Body of pancreas (tissue), 4 donors: ENCODE measurements at regions not wholly inside any gene's neighbourhood (a gene's known extent, or its start where the extent isn't known, plus 50 kb on each side); places are given as distances from the start of the nearest gene placed in this dataset.

Source experiments
- ATAC-seq: fragments of 150-250 bp; one replicate; pipeline ENCODE4 v1.9.1; 2016
- DNase-seq, 4 donors: peaks; one replicate each; pipeline ENCODE4 v3.0.0-alpha.2; 2019
- H3K27ac ChIP-seq, 4 donors: fragments of 200-600 bp; sonication (generic); 1 replicate in 3 of 4; 2 replicates in 1 of 4; pipeline versions ENCODE4 v1.5.1 to v1.6.1; 2016 to 2019; ENCODE audit warnings: mild to moderate bottlenecking in 1 of 4, mixed read lengths in 1 of 4, moderate library complexity in 1 of 4
- H3K27me3 ChIP-seq, 2 donors: fragments of 200-600 bp; sonication (generic); one replicate each; pipeline ENCODE4 v1.6.0; 2016; ENCODE audit warnings: mild to moderate bottlenecking in 1 of 2
- H3K36me3 ChIP-seq, 2 donors: fragments of 200-600 bp; sonication (generic); replicated peaks in 1 of 2; 2 replicates each; pipeline ENCODE4 v1.5.1; 2016; ENCODE audit warnings: low read depth in 2 of 2; ENCODE audit not compliant: insufficient read depth in 1 of 2
- H3K4me1 ChIP-seq: fragments of 200-600 bp; sonication (generic); one replicate; pipeline ENCODE4 v1.6.0; 2016
- H3K4me3 ChIP-seq, 2 donors: fragments of 200-600 bp; sonication (generic); 1 replicate in 1 of 2; 2 replicates in 1 of 2; pipeline ENCODE4 v1.5.1; 2016 to 2019
- H3K9me3 ChIP-seq, 3 donors: fragments of 200-600 bp; sonication (generic); 1 replicate in 2 of 3; 2 replicates in 1 of 3; pipeline ENCODE4 v1.5.1; 2016
- CTCF ChIP-seq, 7 experiments: fragments of 450-650 bp in 4 of 7; fragments of 200-600 bp in 3 of 7; sonication (generic) in 3 of 7; IDR thresholded peaks; one replicate each; pipeline ENCODE4 v1.5.1; 2016 to 2019; ENCODE audit warnings: antibody characterized with exemption in 7 of 7
- POLR2A ChIP-seq, 3 donors: fragments of 450-650 bp; IDR thresholded peaks; one replicate each; pipeline ENCODE4 v1.6.1; 2016; ENCODE audit warnings: antibody characterized with exemption in 3 of 3, mild to moderate bottlenecking in 2 of 3
- WGBS, 2 donors: methylation state at CpG; one replicate each; pipeline ENCODE4 v1.1.5; 2017; 5-methylcytosine and 5-hydroxymethylcytosine counted together
- intact Hi-C: fragments of 100-400 bp; cut with DNase I; formaldehyde crosslinking; loops from one replicate; pipeline ENCODE4 v1.15.1; 2023

- TF ChIP-seq CTCF (IDR thresholded peaks at IDR 0.05) (no peak), POLR2A (IDR thresholded peaks at IDR 0.05) (no peak)
- H3K27ac ChIP-seq, result no peak overlapping the region
- intact Hi-C loops, result no loop called here
- 52 to 69% methylated on average over 4 of the region's 4 CpGs for WGBS, 2 donors
- no peaks in the 10 kb centered on the region for H3K36me3 ChIP-seq
- DNase-seq (no peak), ATAC-seq (no peak)
- H3K27me3 ChIP-seq, result no peaks in the 10 kb centered on the region
- peaks cover 6% of the 10 kb centered on the region for H3K4me1 ChIP-seq
- H3K4me3 ChIP-seq, result no peak overlapping the region
- H3K9me3 ChIP-seq, result no peaks in the 10 kb centered on the region
Observed at GRCh38 chr2:142688856-142689605, 188.4 kb upstream of the KYNU start.

- intact Hi-C loops, result no loop called here
- DNase-seq, result no peak
- Histone ChIP-seq H3K36me3 (no peaks in the 10 kb centered on the region), H3K4me3 (no peak overlapping the region), H3K9me3 (no peaks in the 10 kb centered on the region), H3K4me1 (no peaks in the 10 kb centered on the region), H3K27ac (no peak overlapping the region), H3K27me3 (no peaks in the 10 kb centered on the region)
- 61 to 69% methylated on average over 5 of the region's 5 CpGs for WGBS, 2 donors
- TF ChIP-seq POLR2A (IDR thresholded peaks at IDR 0.05), result no peak
- no peak for TF ChIP-seq CTCF (IDR thresholded peaks at IDR 0.05)
- no peak for ATAC-seq
Observed at GRCh38 chr2:142687509-142687908, 190.0 kb upstream of the KYNU start.

- H3K36me3 ChIP-seq, result no peaks in the 10 kb centered on the region
- WGBS, 2 donors, result 57 to 75% methylated on average over 4 of the region's 4 CpGs
- H3K9me3 ChIP-seq, result no peaks in the 10 kb centered on the region
- no peaks in the 10 kb centered on the region for H3K4me1 ChIP-seq
- DNase-seq, result no peak
- intact Hi-C loops, result no loop called here
- TF ChIP-seq CTCF (IDR thresholded peaks at IDR 0.05) (no peak), POLR2A (IDR thresholded peaks at IDR 0.05) (no peak)
- H3K4me3 ChIP-seq, result no peak overlapping the region
- no peak for ATAC-seq
- H3K27ac ChIP-seq, result no peak overlapping the region
- no peaks in the 10 kb centered on the region for H3K27me3 ChIP-seq
Observed at GRCh38 chr2:142687075-142687474, 190.4 kb upstream of the KYNU start.

GRCh38 chr2:142684667-142685066, 192.8 kb upstream of the KYNU start:
- TF ChIP-seq CTCF (IDR thresholded peaks at IDR 0.05) (no peak), POLR2A (IDR thresholded peaks at IDR 0.05) (no peak)
- DNase-seq (no peak), ATAC-seq (no peak)
- intact Hi-C loops, result no loop called here
- Histone ChIP-seq H3K27ac (no peak overlapping the region), H3K4me3 (no peak overlapping the region), H3K9me3 (no peaks in the 10 kb centered on the region), H3K27me3 (no peaks in the 10 kb centered on the region), H3K36me3 (no peaks in the 10 kb centered on the region), H3K4me1 (no peaks in the 10 kb centered on the region)
- WGBS, 2 donors, result 74 to 88% methylated on average over 3 of the region's 3 CpGs

- no peaks in the 10 kb centered on the region for H3K27me3 ChIP-seq
- H3K9me3 ChIP-seq, result no peaks in the 10 kb centered on the region
- no peak overlapping the region for H3K4me3 ChIP-seq
- no peak overlapping the region for H3K27ac ChIP-seq
- no peaks in the 10 kb centered on the region for H3K36me3 ChIP-seq
- WGBS, 2 donors, result 75 to 77% methylated on average over 2 of the region's 2 CpGs
- peak in 2 of 7 experiments; percentile 18 to 22 for TF ChIP-seq CTCF (IDR thresholded peaks at IDR 0.05)
- no peak for TF ChIP-seq POLR2A (IDR thresholded peaks at IDR 0.05)
- ATAC-seq (no peak), DNase-seq (no peak)
- no peaks in the 10 kb centered on the region for H3K4me1 ChIP-seq
- intact Hi-C loops, result no loop called here
Observed at GRCh38 chr2:142682528-142682927, 194.9 kb upstream of the KYNU start.
